Panc1 (cell line): ENCODE measurements at regions not wholly inside any gene's neighbourhood (a gene's known extent, or its start where the extent isn't known, plus 50 kb on each side); places are given as distances from the start of the nearest gene placed in this dataset.

Experiments
- CTCF ChIP-seq: fragments of 450-650 bp; IDR thresholded peaks from 2 replicates; pipeline ENCODE4 v1.5.1; 2017; ENCODE audit warnings: mild to moderate bottlenecking
- TCF7L2 ChIP-seq: IDR thresholded peaks from 2 replicates; pipeline ENCODE4 v1.6.1; 2011; ENCODE audit warnings: mild to moderate bottlenecking, low read depth, low read length, inconsistent platforms

- TF ChIP-seq CTCF (no peak), TCF7L2 (no peak)
These were observed 99.2 kb upstream of the CDYL2 start for GRCh38 chr16:80903616-80904015.
